Ovary (tissue), 3 donors: ENCODE measurements at regions not wholly inside any gene's neighbourhood (a gene's known extent, or its start where the extent isn't known, plus 50 kb on each side); places are given as distances from the start of the nearest gene placed in this dataset.

ENCODE experiments used
- CTCF ChIP-seq, 3 donors: fragments of 450-650 bp in 2 of 3; fragments of 200-600 bp in 1 of 3; IDR thresholded peaks; one replicate each; pipeline versions ENCODE4 v1.5.1 to v1.8.0; 2016 to 2022; ENCODE audit warnings: antibody characterized with exemption in 3 of 3, mild to moderate bottlenecking in 1 of 3
- EP300 ChIP-seq: sonication (generic); formaldehyde crosslinking; IDR thresholded peaks from one replicate; pipeline ENCODE4 v1.6.1; 2017; ENCODE audit warnings: antibody characterized with exemption
- donor health status: DM: no; HTN: no; CAD: no.

GRCh38 chr21:18937337-18937736, 533.8 kb upstream of the TMPRSS15 start:
- TF ChIP-seq CTCF (IDR thresholded peaks at IDR 0.05) (no peak), EP300 (no peak)
